ENCODE measurements at regions not wholly inside any gene's neighbourhood (a gene's known extent, or its start where the extent isn't known, plus 50 kb on each side); places are given as distances from the start of the nearest gene placed in this dataset.
A peak's percentile ranks its signal among the peaks of the same experiment; 100 is the strongest.

DNA sequence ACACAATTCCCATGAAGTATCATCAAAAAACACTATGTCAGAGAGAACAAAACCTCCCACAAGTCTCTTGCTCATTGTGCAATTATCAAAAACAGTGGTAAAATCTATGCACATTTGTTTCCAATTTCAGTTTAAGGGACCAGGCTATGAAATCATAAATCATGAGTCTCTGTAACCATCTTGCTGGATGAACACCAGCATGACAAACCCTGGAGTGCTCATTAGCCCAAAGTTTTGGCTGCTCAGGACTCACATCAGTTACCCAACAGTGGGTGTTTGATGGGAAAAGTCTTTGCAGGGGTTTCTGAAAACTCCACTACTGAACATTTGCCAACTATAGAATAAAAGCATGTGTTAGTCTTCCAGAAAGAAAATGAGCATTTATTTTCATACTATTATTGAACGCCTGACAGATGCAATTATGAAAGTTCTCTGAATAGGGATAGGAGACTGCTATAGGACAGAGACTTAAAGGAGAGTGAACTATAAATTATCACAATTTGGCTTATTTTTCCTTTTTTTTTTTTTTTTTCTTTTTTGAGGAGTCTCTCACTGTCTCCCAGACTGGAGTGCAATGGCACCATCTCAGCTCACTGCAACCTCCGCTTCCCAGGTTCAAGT, 240.8 kb upstream of the KCNMB2 start:
- DNase-seq: no peak

DNA sequence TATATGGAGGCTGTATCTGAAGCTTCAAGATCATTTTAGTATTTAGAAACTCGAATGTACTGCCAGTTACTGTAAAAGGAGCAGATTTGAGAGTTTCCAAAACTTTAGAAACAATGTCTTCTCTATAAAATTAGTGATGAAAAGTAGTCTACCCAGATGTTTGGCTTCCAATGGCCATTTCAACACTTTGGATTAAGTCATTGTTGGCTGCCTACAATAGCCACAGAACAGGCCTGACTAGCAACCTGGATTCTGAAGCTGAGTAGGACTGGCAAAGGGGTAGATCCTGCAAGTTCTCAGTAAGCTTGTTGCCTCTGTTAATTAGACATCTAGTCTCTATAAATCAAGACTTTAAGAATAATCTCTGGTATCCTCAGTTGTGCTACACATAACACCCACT, 239.0 kb upstream of the KCNMB2 start:
- no peak for DNase-seq

DNA sequence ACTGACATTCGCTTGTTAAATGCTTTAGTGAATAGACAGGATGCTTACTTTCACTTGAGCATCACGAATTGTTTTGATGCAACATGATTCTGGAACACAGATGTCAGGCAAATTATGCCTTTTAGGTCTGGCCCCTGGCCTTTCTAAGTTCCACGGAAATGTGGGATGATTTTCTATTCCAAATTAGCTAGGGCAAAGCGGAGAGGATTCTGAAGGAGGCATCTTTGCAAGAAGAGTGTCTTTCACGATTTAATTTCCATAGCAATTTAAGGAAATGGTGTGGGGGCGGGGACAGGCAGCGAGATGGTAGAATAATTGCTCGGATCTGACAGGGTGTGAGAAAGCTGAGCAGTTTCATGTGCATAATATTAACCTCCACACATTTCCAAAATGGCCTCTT, 238.5 kb upstream of the KCNMB2 start:
- DNase-seq: no peak

DNA sequence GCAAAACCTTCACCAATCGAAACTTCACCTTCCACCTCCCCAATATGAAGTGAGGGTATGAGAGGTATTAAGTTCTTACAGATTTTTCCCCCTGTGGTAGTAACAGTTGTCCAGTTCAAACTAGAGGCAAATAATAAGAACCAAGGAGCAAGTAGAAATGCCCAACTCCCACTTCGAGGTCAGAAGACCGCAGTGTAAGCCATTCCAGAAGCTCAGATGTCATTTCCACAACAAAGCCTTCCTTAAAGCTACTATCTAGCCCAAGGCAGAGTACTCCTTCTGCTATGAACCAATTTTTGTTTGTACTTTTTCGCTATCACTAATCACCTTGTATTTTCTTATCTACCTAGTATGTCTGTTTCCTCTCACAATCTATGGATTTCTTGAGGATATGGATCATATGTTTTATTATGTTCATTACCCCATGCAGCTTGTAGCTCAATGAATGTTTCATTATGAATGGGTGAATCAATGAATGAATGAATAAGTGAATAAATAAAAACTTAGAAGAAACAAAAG, 235.7 kb upstream of the KCNMB2 start:
- DNase-seq: no peak

DNA sequence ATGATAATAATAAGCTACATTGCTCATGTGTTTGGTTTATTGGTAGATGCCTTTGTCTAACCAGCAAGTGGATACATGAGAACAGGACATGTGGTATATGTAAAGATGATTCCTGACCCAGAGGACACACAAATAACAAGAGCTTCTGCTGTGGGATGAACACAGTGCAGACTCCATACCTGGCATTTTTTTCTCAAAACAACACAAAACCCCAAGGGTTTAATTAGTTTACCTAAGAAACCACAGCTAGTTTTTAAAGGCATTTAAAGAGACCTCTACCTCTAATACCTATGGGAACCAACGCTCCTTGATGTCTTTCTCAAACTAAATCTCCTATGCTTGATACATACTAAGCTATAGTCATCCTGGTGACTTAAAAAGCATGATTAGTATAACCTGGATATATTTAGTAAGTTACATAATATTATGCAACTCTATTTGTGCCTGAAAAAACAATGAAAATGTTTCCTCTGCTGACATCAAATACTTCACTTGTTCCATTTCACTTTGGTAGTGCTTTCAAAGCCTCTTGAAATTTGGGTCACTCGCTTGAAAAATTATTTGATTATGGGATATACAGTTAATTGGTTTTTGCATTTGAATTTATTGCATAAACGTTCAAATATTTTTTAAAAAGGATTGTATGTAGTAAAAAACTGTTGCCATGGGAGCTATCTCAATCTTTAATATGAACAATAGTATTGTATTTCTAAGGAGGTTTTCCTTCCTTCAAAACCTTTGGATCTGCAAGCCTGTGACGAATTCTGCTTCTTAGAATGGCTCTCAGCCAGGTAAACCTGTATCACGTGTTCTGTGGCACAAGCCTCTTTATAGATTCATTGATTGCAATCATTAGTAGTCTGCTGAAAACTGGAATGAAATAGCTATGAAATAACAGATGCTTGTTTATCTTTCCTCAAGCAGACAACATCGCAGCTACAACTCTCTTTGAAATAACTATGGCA, 233.0 kb upstream of the KCNMB2 start:
- no peak for DNase-seq

DNA sequence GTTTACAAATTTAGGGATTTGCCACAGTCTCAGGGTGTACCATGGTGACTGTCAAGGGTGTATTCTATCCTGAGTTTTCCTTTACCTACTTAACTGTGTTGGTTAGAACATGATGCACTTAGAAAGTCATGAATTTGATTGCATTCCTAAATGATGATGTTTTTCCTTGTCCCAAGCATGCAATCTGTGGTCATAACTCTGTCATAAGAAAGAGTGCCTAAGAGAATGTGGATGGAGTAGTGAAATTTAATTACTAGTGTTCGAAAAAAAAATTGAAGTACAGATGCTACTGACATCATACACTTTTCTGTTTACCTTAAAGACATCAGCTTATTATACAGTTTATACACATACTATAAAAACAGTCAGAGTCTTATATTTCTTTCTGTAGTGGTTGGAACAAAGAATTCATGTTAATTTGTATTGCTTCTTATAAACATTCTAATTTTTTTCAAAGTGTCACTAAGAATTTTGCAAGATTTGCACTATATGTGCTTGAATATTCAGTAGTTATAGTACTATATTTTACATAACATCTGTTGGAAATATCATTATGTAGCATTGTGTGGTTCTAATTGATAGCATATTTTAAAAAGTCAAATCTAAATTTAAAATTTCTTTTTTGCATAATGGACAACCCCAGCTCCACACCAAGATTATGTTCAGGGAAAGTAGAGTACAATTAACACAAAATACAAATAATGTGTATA, 231.3 kb upstream of the KCNMB2 start:
- no peak for DNase-seq

DNA sequence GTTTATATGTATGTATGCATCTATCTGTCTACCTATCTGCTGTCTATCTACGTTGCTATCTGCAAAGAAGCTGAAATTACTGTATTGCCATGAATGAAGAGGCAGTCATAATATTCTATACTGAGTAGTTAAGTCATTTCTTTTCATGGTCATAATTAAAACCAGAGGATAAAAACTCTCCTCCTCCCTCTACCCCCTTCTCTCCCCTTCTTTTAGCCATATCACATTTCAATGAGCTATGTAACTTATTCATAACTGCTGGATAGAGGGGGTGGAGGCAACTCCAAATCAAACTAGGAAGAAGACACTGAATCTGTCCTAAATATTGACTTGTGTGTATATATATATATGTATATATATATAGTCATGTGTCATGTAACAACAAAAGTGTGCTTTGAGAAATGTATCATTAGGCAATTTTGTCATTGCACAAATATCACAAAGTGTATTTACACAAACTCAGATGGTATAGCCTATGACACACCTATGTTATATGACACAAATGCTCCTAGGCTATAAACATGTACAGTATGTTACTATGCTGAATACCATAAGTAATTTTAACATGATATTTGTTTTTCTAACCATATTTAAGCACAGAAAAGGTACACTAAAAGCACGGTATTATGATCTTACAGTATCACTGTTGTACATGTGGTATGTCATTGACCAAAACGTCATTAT, 229.7 kb upstream of the KCNMB2 start:
- DNase-seq: no peak

DNA sequence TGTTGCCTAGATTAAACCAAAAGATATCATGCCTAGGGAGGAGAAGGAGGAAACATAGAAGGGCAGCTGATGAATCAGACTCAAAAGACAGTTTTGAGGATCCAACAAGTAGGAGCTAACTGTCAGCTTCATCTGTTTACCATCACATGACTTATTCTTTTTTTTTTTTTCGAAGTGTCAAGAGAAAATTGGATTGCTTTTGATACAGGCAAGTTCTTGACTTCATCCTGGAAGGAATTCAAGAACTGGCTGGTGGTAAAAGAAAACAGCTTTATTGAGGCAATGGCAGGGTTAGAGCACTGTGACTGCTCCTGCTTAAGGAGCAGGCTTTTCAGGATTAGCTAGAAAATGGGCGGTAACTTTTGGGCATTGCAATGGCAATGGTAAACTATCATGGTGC, 227.5 kb upstream of the KCNMB2 start:
- DNase-seq: no peak

DNA sequence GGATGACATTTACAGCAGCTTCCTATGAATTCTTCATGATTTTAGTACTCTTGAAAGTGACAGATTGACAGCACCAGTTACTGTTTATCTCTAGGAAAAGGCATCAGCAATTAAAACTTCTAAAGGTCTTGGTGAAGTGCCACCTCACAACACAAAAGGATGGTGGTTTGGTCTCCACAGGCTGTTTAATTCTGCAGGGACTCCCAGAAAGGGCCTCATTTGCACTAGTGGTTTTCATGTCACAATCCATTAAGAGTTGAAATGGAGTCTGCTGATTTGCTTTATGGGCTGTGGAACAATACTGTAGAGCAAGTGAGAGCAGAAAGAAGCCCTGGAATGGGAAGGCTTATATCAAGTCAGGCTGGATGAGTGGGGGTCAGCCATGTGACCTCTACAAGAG, 225.3 kb upstream of the KCNMB2 start:
- DNase-seq: no peak

DNA sequence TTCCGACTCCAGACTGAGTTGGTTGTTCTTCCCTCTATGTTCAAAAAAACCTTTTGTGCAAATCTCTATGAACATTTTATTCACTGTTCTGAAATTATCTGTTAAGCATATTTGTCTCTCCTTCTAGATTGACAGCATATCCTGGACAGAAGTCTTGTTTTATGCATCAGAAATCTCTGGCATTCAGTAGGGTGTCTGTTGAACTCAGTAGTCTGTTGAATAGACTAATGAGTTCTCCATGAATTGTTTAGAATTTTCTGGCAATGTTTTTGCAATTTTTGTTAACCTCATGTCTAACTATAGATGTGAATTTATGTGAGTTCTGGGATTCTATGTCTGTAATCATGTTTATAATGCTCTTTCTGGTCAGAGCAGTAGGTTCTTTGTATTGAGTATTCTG, 222.5 kb upstream of the KCNMB2 start:
- no peak for DNase-seq

DNA sequence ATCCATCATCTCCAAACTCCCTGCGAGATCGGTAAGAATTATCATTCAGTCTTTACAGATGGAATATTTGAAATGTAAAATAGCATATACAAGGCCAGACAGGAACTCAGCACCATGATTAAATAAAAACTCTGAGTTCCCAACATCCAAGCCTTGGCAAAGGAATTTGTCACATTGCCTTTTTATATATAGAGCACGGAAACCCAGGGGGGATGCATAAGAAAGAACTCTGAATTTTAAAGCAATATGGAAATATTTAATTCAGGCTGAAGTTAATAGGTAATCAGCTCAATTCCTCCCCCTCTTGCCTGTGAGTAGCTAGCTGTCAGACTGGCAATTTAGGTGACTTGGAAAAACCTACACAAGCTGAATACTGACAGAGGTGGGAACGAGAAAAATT, 217.9 kb upstream of the KCNMB2 start:
- no peak for DNase-seq

DNA sequence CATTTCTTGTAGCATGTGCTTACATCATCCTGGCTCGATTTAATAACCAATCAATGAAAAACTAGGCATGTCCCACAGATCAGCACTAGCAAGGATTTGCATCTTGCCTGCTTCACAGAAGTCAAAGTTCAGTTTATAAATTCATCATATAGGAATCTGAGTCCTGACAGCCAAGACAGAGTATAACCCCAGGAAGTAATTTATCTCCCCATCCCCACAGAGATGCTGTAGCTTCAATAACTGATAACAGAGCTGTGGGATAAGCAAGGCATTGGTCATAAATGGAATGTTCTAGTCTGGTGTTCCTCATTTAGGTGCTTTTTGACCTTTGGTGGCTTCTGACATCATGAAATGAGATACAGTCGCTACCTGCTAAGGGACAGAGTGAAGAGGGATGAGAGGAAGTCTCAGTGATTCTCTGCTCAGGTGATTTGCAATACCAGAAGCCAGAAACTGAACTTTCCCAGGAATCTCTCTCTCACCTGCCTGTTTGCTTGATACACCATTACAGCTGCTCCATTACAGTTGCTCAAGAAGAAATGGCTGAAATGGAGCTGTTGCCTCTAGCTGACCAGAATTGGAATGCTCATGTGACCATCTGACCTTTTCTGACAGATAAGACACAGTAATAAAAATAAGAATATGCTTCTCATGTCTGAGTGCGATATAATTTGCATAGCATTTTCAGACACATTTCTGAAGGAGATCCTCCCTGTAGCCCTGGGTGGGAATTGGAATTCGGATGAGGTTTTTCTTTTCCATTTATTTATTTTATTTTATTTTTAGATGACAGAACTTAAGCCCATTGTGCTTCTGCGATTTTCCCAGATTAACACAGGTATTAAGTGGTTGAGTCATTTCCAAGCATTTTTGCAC, 217.1 kb upstream of the KCNMB2 start:
- DNase-seq: no peak

DNA sequence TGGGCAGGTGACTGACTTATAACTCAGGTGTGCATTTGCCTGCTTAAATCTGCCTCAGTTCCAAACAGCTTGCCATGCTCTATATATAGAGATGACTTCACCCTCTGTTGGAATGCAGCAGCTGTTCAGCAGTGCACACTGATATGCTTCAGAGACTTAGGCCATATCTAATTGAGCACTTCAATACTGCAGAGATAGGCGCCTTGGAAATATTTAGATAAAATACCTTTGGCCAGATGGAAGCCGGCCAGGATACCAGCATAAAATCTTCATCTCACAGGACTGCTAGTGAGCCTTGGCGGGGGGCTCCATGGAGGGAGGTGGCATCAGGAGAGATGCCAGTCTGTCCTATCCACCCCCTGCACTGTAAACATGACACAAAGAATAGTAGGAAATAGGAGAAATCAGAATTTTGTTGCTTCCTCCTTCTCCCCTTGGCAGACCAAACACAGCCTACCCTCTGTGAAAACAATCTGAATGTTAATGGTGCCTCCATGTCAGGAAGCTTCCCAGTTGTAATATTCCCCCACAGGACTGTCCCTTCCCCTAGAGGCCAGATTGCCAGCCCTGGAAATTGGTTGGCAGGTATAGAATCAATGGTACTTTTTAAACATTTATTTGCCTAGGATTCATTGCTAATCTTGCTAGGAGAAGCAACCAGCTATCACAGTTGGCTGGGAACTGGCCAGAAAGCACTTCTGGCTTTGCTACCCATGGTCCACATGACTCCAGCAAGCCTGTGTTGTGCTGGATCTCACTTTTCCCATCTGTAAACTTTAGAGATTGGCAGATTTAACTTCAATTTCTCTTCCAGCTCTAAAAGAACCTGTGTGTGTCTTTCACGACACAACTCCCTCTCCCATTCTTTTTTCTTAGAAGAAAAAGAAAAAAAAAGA, 215.5 kb upstream of the KCNMB2 start:
- no peak for DNase-seq

DNA sequence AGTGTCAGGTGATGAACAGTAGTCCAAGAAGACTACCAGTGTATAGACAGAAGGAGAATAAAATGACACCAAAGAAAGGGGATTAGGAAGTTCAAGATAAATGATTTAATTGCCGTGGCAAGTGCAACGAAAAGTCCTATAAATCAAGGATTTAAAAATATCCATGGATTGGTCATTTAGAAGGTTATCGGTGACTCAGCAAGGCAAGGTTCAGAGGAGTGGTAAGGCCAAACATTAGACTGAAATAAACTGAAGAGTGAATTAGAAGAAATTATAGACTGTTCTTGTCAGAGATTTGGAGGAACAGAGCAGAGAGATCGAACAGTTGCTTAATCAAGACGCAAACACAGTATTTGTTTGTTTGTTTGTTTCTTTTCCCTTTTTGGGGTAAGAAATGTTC, 211.9 kb upstream of the KCNMB2 start:
- DNase-seq: no peak

DNA sequence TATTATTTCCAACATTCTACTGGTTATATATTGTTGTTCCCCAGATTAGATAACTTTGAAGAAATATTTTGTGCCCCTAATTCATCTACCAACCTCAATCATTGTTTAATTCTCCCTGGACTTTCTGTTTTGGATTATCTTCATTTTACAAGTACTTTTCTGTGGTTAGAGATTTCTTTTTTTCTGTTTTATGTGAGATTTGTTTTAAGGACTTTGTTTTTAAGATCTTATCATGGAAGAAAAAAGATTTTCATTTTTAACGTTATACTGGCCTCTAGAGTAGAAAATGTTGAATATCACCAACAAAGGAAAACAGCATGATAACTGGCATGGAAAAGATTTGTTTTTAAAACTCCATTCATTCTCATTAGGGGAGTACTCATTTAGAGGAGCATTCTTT, 210.9 kb upstream of the KCNMB2 start:
- DNase-seq: peak in 1 of 2 donors; percentile 52

DNA sequence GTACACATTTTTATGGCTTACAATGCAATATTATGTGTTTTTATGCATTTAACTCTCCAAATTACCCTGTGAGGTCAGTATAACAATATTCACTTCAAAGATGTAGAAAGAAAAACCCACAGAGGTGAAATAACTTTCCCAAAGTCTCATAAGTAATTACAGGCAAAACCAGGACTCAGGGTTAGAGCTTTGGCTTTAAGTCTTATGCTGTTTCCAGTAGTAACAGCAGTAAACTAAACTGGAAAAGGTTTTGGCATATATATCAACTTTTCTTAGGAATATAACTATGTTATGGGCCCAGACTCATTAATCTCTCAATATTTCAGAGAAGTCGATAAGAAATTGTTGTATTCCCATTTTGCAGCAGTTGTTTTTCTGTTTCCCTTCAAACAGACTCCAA, 206.3 kb upstream of the KCNMB2 start:
- no peak for DNase-seq

DNA sequence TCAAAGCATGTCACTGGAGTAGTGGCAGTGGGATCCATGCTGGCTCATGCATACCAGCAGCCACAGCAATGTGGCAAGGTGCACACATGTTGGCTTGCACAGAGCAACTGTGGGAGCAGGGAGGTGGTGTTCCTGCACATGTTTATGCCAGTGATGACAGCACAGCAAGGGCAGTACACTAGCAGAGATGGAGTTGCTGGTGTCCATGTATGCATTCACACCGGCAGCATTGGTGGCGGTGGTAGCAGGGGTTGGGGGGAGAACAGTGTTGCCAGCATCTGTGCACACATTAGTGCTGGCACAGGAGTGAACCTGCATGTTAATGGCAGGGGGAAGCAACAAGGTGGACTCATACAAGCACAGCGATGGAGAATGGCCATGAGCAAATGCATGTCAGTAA, 202.0 kb upstream of the KCNMB2 start:
- no peak for DNase-seq

DNA sequence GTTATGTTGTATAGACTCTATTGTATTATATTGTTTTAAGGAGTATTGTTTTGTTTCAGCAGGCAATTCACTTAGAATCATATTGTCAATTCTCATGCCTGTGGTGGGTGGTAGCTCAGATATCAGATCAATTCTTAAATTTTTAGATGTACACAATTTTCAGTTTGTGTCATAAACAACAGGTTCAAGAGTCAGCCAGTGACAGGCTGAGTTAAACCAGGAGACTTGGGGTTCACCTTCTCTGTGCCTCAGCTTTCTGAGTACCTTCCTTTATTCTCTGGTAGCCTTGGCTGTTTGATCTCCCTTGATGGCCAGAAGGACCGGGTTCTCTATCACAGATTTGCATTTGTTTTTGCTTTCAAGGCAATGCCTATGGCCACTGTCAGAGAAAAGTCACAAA, 199.9 kb upstream of the KCNMB2 start:
- no peak for DNase-seq

DNA sequence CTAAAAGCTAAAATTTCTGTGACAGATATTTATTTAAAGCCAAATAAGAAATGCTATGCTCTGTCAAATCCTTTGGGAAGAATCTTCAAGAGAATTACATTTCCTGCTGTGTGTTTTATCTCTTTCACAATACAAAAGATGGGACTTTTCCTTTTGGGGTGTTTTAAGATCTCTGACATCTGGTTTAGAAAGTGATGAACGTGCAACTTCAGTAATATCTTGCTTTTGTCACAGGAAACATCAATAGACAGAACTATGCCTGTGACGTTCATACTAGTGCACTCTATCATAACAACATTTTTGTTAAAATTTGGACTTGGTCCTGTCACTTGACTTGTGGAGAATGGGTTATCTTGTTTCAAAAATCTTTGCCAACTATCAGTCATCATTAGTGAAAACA, 195.7 kb upstream of the KCNMB2 start:
- DNase-seq: no peak

DNA sequence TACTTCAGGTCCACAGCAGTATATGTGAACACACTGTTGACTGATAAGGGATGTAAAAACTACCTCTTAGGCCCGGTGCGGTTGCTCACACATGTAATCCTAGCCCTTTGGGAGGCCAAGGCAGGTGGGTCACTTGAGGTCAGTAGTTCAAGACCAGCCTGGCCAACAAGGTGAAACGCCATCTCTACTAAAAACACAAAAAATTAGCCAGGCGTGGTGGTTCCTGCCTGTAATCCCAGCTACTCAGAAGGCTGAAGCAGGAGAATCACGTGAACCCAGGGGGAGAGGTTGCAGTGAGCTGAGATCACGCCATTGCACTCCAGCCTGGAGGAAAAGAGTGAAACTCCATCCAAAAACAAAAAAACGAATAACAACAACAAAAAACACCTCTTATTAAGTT, 194.6 kb upstream of the KCNMB2 start:
- DNase-seq: no peak

DNA sequence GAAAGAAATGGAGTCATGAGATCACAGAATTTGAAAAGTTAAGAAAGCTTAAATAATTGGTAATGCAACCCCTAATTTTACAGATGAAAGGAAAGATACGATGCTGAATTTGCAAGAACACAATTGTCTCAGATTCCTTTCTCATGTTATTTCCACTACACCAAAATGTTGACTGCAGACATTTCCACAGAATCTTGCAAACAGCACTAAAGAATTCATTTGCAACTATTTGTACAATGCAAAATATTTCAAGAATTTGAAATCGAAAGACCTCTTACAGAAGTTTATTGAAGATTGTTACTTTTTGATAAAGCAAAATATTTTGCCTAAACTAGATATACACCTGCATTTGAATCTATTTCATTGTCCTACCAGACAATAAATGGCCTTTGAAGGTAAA, 194.1 kb upstream of the KCNMB2 start:
- DNase-seq: no peak

All from hippocampal formation (tissue), 2 donors.